Kidney epithelial cell (primary cell): ENCODE measurements at regions not wholly inside any gene's neighbourhood (a gene's known extent, or its start where the extent isn't known, plus 50 kb on each side); places are given as distances from the start of the nearest gene placed in this dataset.
A peak's percentile ranks its signal among the peaks of the same experiment; 100 is the strongest.

Experiments
- DNase-seq: peaks from one replicate; pipeline ENCODE4 v3.0.0-alpha.2; 2010; ENCODE audit warnings: low read depth
- H3K27me3 ChIP-seq: 2 replicates; pipeline ENCODE4 v1.6.0; 2011; ENCODE audit warnings: low read length; ENCODE audit not compliant: control insufficient read depth, insufficient read depth
- H3K36me3 ChIP-seq: 2 replicates; pipeline ENCODE4 v1.5.1; 2011; ENCODE audit warnings: low read length; ENCODE audit not compliant: control insufficient read depth, insufficient read depth
- H3K4me3 ChIP-seq: 2 replicates; pipeline ENCODE4 v1.5.1; 2011; ENCODE audit warnings: low read depth, mild to moderate bottlenecking, control low read depth, low read length
- TF ChIP-seq, protein P1 (sequence below): IDR thresholded peaks from 2 replicates; pipeline ENCODE4 v1.5.1; 2011; ENCODE audit warnings: mild to moderate bottlenecking, moderate library complexity, low read length, control low read depth, inconsistent platforms; ENCODE audit not compliant: insufficient read depth, poor library complexity, severe bottlenecking

DNA sequence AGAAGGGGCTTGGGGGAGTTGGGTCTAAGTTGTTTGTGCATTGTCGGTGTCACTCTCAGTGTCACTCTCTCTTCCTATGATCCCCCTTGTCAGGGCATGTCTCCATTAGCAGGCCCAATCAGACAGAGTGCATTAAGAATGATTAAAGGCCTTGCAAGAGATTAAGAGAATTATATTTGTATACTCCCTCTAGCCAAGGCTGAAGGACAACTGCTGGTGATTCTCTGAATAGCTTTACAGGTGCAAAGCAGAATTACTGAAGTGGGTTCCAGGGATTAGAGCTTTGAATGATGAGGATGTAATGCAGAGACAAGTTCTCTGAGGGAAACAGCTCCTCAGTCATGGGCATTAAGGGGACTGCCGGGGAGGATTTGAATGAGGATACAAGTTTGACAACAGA lies 104.8 kb upstream of the LGALSL start:
- no peak overlapping the region for H3K4me3 ChIP-seq
- H3K36me3 ChIP-seq: no peaks in the 10 kb centered on the region
- no peak for DNase-seq
- no peaks in the 10 kb centered on the region for H3K27me3 ChIP-seq
- TF ChIP-seq, protein P1, sequence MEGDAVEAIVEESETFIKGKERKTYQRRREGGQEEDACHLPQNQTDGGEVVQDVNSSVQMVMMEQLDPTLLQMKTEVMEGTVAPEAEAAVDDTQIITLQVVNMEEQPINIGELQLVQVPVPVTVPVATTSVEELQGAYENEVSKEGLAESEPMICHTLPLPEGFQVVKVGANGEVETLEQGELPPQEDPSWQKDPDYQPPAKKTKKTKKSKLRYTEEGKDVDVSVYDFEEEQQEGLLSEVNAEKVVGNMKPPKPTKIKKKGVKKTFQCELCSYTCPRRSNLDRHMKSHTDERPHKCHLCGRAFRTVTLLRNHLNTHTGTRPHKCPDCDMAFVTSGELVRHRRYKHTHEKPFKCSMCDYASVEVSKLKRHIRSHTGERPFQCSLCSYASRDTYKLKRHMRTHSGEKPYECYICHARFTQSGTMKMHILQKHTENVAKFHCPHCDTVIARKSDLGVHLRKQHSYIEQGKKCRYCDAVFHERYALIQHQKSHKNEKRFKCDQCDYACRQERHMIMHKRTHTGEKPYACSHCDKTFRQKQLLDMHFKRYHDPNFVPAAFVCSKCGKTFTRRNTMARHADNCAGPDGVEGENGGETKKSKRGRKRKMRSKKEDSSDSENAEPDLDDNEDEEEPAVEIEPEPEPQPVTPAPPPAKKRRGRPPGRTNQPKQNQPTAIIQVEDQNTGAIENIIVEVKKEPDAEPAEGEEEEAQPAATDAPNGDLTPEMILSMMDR: no peak

GRCh38 chr2:64350996-64351395 lies 103.0 kb upstream of the LGALSL start:
- DNase-seq: no peak

DNA sequence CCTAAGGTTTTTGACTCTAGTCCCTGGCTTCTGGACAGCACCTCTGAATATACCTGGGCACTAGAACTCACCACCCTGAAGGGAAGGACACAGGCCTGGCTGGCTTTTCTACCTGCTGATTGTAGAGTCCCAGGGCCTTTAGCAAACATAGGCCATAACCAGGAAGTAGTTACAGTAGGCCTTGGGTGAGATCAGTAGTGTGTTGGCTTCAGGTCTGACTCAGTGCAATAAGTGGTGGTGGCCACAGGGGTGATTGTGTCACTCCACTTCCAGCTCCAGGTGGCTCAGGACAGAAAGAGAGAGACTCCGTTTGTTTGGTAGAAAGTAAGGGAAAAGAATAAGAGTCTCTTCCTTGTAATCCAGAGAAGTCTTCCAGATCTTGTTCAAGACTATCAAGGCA lies 101.7 kb upstream of the LGALSL start:
- Histone ChIP-seq H3K4me3 (no peak overlapping the region), H3K36me3 (no peaks in the 10 kb centered on the region), H3K27me3 (no peaks in the 10 kb centered on the region)
- TF ChIP-seq, protein P1: no peak
- no peak for DNase-seq

More at GRCh38 chr2:64350996-64351395, 103.0 kb upstream of the LGALSL start:
- TF ChIP-seq, protein P1: no peak
- Histone ChIP-seq H3K4me3 (no peak overlapping the region), H3K36me3 (no peaks in the 10 kb centered on the region), H3K27me3 (no peaks in the 10 kb centered on the region)

DNA sequence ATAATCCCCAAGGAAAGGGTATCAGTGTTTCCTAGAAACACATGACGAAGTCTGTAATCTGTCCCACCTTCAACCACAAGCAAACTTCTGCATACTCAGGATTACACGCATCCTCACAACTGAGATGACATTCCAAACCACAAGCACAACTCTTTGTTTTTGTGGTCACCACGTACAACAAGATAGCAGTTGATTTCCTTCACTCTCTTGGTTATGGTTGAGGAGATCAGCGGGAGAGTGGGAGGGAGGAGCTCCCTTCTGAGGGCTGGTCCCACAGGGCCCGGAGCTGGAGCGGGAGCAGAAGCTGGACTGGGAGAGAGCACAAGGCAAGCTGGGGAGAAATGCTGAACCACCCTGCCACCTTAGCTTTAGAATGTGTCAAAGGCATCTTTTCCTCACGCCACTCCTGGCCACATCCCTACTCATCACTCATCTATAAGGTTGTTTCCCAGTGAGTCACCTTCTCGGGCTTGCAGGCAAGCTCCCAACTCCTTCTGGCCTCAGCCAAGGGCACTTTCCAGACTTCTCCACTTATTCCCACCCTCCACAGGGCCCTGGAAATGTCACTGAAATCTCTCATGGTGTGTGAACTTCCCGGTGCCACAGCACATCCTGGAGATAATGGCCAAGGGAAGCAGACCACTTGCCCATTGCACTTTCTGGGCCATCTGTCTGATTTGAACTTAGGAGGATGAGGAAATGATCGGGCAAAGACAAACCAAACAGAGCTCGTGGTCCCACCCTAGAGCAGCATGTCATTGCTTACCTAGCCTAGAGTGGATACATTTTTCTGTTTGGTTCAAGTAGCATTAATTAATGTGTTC lies 98.9 kb upstream of the LGALSL start:
- H3K27me3 ChIP-seq: no peaks in the 10 kb centered on the region

DNA sequence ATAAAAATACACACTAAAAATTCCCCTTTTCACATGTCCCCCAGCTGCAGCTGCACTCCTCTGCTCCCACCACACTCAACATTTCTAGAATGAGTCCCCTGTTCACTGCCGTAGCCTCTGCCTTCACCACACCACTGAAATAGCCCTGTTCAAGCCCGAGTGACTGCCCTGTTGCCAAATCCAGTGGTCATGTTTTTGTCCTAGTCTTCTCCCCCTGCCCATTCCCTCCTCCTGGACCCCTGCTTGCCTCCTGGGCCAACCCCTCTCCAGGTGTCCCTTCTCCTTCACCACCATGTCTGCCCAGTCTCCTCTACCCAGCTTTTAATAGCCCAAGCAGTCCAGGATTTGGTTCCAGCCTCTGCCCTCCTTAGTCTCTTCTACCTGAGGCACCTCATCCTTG lies 97.1 kb upstream of the LGALSL start:
- TF ChIP-seq, protein P1: no peak
- H3K27me3 ChIP-seq: no peaks in the 10 kb centered on the region
- DNase-seq: no peak
- H3K36me3 ChIP-seq: no peaks in the 10 kb centered on the region
- H3K4me3 ChIP-seq: no peak overlapping the region

More for the DNA sequence above, 98.9 kb upstream of the LGALSL start:
- Histone ChIP-seq H3K36me3 (no peaks in the 10 kb centered on the region), H3K4me3 (no peak overlapping the region)
- TF ChIP-seq, protein P1: no peak
- peak; percentile 68 for DNase-seq
